Spleen (tissue), 7 donors: ENCODE measurements at regions not wholly inside any gene's neighbourhood (a gene's known extent, or its start where the extent isn't known, plus 50 kb on each side); places are given as distances from the start of the nearest gene placed in this dataset.

ENCODE experiments used
- POLR2A ChIP-seq, 3 donors: fragments of 450-650 bp; IDR thresholded peaks; one replicate each; pipeline ENCODE4 v1.5.1; 2017; ENCODE audit warnings: antibody characterized with exemption in 3 of 3, mild to moderate bottlenecking in 1 of 3
- POLR2AphosphoS5 ChIP-seq, 3 donors: sonication (generic); formaldehyde crosslinking; IDR thresholded peaks; one replicate each; pipeline ENCODE4 v1.5.1; 2017; ENCODE audit warnings: antibody characterized with exemption in 3 of 3
- TF ChIP-seq, protein P1 (sequence below), 11 experiments: fragments of 200-600 bp in 7 of 11; fragments of 450-650 bp in 4 of 11; sonication (generic) in 4 of 11; IDR thresholded peaks in 8 of 11; conservative IDR thresholded peaks in 3 of 11; 1 replicate in 7 of 11; 2 replicates in 4 of 11; pipeline versions ENCODE4 v1.4.0 to v1.8.0; 2016 to 2021; ENCODE audit warnings: antibody characterized with exemption in 11 of 11, inconsistent platforms in 4 of 11, mild to moderate bottlenecking in 1 of 11
- donor health status: DM: no; HTN: no; CAD: no; lungs with moderate emphysema.
- donor health status: DM: no; HTN: no; CAD: no.
- donor health status: DM: no; HTN: no; CAD: no.

DNA sequence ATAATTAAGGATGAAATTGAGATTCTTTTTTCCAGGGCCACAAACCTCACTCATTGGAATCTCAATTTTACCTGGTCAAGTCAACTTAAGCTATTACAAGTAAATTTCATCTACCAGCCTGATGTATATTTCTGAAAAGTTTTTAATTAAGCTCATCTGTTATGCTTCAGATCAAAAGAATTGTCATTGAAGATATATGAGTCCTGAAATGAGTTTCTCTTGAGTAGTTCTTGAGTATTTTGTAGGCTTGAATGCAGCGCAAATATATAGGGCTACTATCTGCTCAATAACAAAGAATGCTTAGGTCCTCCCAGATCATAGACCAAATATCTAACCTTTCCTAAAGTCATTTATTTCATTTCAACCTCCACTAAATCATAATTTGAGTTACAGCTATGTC, 482.2 kb upstream of the ST8SIA4 start:
- TF ChIP-seq, protein P1, sequence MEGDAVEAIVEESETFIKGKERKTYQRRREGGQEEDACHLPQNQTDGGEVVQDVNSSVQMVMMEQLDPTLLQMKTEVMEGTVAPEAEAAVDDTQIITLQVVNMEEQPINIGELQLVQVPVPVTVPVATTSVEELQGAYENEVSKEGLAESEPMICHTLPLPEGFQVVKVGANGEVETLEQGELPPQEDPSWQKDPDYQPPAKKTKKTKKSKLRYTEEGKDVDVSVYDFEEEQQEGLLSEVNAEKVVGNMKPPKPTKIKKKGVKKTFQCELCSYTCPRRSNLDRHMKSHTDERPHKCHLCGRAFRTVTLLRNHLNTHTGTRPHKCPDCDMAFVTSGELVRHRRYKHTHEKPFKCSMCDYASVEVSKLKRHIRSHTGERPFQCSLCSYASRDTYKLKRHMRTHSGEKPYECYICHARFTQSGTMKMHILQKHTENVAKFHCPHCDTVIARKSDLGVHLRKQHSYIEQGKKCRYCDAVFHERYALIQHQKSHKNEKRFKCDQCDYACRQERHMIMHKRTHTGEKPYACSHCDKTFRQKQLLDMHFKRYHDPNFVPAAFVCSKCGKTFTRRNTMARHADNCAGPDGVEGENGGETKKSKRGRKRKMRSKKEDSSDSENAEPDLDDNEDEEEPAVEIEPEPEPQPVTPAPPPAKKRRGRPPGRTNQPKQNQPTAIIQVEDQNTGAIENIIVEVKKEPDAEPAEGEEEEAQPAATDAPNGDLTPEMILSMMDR (IDR thresholded peaks at IDR 0.05 in 8 of 11, conservative IDR thresholded peaks at IDR 0.05 in 3 of 11), result no peak
- TF ChIP-seq POLR2A (IDR thresholded peaks at IDR 0.05) (no peak), POLR2AphosphoS5 (IDR thresholded peaks at IDR 0.05) (no peak)
